SJSA1 (cell line): ENCODE measurements at regions not wholly inside any gene's neighbourhood (a gene's known extent, or its start where the extent isn't known, plus 50 kb on each side); places are given as distances from the start of the nearest gene placed in this dataset.
A peak's percentile ranks its signal among the peaks of the same experiment; 100 is the strongest.

Source experiments
- DNase-seq, 2 experiments: peaks; one replicate each; pipeline ENCODE4 v3.0.0-alpha.2; 2015 to 2020; ENCODE audit warnings: low spot score in 2 of 2, low read depth in 1 of 2
- H3K27ac ChIP-seq: fragments of 250-450 bp; sonication (Bioruptor Pico); 2 replicates; pipeline ENCODE4 v1.5.1; 2020; ENCODE audit warnings: mild to moderate bottlenecking, moderate library complexity
- H3K27me3 ChIP-seq: fragments of 250-450 bp; sonication (Bioruptor Pico); replicated peaks from 2 replicates; pipeline ENCODE4 v1.5.1; 2020; ENCODE audit warnings: mild to moderate bottlenecking, moderate library complexity
- H3K36me3 ChIP-seq: fragments of 250-450 bp; sonication (Bioruptor Pico); 2 replicates; pipeline ENCODE4 v1.5.1; 2020; ENCODE audit warnings: mild to moderate bottlenecking
- H3K4me1 ChIP-seq: fragments of 250-450 bp; sonication (Bioruptor Pico); replicated peaks from 2 replicates; pipeline ENCODE4 v1.6.1; 2021; ENCODE audit warnings: mild to moderate bottlenecking
- H3K4me3 ChIP-seq: fragments of 250-450 bp; sonication (Bioruptor Pico); 2 replicates; pipeline ENCODE4 v1.5.1; 2020; ENCODE audit warnings: mild to moderate bottlenecking
- H3K9me3 ChIP-seq: fragments of 250-450 bp; sonication (Bioruptor Pico); replicated peaks from 2 replicates; pipeline ENCODE4 v1.5.1; 2020; ENCODE audit warnings: mild to moderate bottlenecking

DNA sequence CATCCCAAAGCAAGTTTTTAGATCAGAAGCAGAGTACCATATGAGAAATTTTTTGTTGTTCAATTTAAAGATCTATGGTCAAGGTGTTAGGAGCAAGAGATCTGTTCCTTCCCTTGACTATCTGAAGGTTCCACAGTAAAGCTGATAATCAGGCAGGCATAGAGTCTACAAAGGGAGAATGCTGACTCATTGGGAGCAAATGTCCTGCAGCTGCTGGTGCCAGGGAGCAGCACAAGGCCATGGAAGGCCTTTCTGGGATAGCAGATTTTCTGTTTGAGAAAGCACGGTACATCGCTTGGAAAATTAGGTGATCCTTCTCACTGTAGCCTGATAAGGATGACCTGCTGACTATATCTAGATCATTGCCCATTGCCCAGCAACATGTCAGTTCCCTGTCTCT, 210.1 kb upstream of the C1orf87 start:
- Histone ChIP-seq H3K9me3 (no peaks in the 10 kb centered on the region), H3K4me1 (peaks cover 13% of the 10 kb centered on the region), H3K36me3 (no peaks in the 10 kb centered on the region), H3K4me3 (no peak overlapping the region), H3K27ac (no peak overlapping the region), H3K27me3 (no peaks in the 10 kb centered on the region)
- no peak for DNase-seq

- peaks cover 13% of the 10 kb centered on the region for H3K4me1 ChIP-seq
- DNase-seq = peak; percentile 51 to 56
- H3K27ac ChIP-seq = no peak overlapping the region
- no peak overlapping the region for H3K4me3 ChIP-seq
- no peaks in the 10 kb centered on the region for H3K9me3 ChIP-seq
- no peaks in the 10 kb centered on the region for H3K27me3 ChIP-seq
- no peaks in the 10 kb centered on the region for H3K36me3 ChIP-seq
These were observed 207.9 kb upstream of the C1orf87 start for GRCh38 chr1:60281360-60281932.

DNA sequence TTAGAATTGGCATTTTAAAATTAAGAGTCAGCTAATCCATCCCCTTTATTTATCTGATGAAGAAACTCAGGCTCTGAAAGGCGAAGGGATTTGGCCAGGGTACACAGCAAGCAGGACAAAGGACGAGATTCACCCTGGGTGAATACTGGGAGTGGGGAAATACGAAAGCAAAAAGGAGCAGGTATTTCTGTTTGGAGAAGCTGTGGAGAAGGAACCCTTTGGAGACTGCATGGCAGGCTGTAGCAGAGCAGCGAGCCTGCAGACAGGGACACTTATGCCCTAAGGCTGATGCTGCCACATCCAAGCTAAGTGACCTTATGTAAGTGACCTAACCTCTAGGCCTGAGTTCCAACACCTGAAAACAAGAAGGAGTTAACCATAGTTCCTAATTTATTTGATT, 207.2 kb upstream of the C1orf87 start:
- H3K4me3 ChIP-seq = no peak overlapping the region
- H3K27ac ChIP-seq = no peak overlapping the region

GRCh38 chr1:60280256-60280655, 206.7 kb upstream of the C1orf87 start:
- Histone ChIP-seq H3K27ac (no peak overlapping the region), H3K27me3 (no peaks in the 10 kb centered on the region), H3K36me3 (no peaks in the 10 kb centered on the region), H3K9me3 (no peaks in the 10 kb centered on the region), H3K4me1 (peaks cover 13% of the 10 kb centered on the region), H3K4me3 (no peak overlapping the region)
- DNase-seq = no peak

More for the DNA sequence above, 207.2 kb upstream of the C1orf87 start:
- Histone ChIP-seq H3K36me3 (no peaks in the 10 kb centered on the region), H3K9me3 (no peaks in the 10 kb centered on the region), H3K27me3 (no peaks in the 10 kb centered on the region), H3K4me1 (peaks cover 13% of the 10 kb centered on the region)
- DNase-seq = no peak

- no peaks in the 10 kb centered on the region for H3K36me3 ChIP-seq
- no peak for DNase-seq
- no peaks in the 10 kb centered on the region for H3K27me3 ChIP-seq
- H3K27ac ChIP-seq = no peak overlapping the region
- H3K4me1 ChIP-seq = peaks cover 13% of the 10 kb centered on the region
- H3K9me3 ChIP-seq = no peaks in the 10 kb centered on the region
- no peak overlapping the region for H3K4me3 ChIP-seq
These were observed 206.2 kb upstream of the C1orf87 start for GRCh38 chr1:60279798-60280197.

- DNase-seq = no peak
- no peaks in the 10 kb centered on the region for H3K27me3 ChIP-seq
- H3K9me3 ChIP-seq = no peaks in the 10 kb centered on the region
- H3K4me1 ChIP-seq = peaks cover 13% of the 10 kb centered on the region
- H3K36me3 ChIP-seq = no peaks in the 10 kb centered on the region
- no peak overlapping the region for H3K4me3 ChIP-seq
- no peak overlapping the region for H3K27ac ChIP-seq
These were observed 203.7 kb upstream of the C1orf87 start for GRCh38 chr1:60277269-60277668.

DNA sequence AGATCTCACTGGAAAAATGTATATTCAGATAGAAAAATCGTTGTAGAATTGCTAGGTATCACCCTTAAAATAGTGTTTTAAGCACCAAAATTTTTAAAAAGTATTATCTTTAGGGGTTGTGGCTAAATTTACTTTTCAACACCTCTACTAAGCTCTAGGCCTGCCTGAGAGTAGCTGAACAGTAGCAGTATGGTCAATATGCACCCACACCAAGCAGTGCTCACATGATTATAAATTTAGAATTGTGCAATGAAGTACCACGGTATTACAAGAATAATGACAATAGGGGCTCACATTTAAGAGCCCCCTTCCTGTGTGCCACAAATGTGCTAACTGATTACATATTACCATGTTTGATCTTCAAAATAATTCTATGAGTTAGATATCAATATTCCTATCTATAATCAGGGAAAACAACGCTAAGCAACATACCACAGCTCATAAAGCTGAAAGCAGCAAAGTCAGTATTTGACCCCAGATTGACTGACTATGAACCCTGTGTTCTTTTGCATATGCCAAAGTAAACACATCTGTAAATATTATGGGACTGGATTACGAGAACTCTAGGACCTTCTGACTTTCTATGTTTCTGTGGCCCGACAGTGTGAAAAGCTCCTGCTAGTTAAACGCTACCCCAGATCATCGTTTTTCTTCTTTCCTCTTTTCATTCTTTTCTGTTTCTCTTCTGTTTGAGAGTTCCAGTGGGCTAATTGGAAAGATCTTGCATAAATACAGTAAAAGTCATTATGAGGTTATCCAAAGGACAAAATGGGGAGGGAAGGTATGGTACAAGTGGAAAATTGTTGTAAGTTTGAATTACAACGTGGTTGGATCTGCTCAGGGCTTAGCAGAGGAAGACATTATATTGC, 201.1 kb upstream of the C1orf87 start:
- H3K9me3 ChIP-seq = no peaks in the 10 kb centered on the region
- no peaks in the 10 kb centered on the region for H3K27me3 ChIP-seq
- no peak for DNase-seq
- H3K4me3 ChIP-seq = no peak overlapping the region
- H3K36me3 ChIP-seq = no peaks in the 10 kb centered on the region
- H3K27ac ChIP-seq = no peak overlapping the region
- no peaks in the 10 kb centered on the region for H3K4me1 ChIP-seq

DNA sequence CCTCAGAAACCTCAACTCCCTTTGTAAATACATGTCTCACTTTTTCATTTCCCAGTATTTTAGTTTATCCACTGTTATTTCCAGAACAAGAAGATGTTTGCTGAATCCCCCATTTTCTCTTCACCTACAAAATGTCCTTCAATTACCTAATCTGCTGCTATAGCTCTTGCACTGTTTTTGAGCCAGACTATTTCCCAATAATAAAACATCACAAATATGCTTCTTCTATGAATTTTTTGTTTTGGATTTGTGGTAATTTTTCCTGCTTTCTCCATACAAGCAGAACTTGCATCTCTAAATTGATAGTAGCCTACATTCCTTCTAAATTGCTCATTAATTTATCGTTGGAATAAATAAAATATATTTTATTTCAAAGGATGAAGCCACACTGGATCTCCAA, 199.6 kb upstream of the C1orf87 start:
- no peak overlapping the region for H3K4me3 ChIP-seq
- H3K36me3 ChIP-seq = no peaks in the 10 kb centered on the region
- DNase-seq = no peak
- H3K9me3 ChIP-seq = no peaks in the 10 kb centered on the region
- no peaks in the 10 kb centered on the region for H3K4me1 ChIP-seq
- H3K27ac ChIP-seq = no peak overlapping the region
- H3K27me3 ChIP-seq = no peaks in the 10 kb centered on the region

GRCh38 chr1:60271041-60271440, 197.5 kb upstream of the C1orf87 start:
- H3K4me3 ChIP-seq = no peak overlapping the region
- H3K9me3 ChIP-seq = no peaks in the 10 kb centered on the region
- no peak for DNase-seq
- no peak overlapping the region for H3K27ac ChIP-seq
- no peaks in the 10 kb centered on the region for H3K27me3 ChIP-seq
- no peaks in the 10 kb centered on the region for H3K4me1 ChIP-seq
- H3K36me3 ChIP-seq = no peaks in the 10 kb centered on the region

- Histone ChIP-seq H3K27ac (no peak overlapping the region), H3K4me3 (no peak overlapping the region), H3K27me3 (no peaks in the 10 kb centered on the region)
These were observed 194.9 kb upstream of the C1orf87 start for GRCh38 chr1:60268451-60268850.

DNA sequence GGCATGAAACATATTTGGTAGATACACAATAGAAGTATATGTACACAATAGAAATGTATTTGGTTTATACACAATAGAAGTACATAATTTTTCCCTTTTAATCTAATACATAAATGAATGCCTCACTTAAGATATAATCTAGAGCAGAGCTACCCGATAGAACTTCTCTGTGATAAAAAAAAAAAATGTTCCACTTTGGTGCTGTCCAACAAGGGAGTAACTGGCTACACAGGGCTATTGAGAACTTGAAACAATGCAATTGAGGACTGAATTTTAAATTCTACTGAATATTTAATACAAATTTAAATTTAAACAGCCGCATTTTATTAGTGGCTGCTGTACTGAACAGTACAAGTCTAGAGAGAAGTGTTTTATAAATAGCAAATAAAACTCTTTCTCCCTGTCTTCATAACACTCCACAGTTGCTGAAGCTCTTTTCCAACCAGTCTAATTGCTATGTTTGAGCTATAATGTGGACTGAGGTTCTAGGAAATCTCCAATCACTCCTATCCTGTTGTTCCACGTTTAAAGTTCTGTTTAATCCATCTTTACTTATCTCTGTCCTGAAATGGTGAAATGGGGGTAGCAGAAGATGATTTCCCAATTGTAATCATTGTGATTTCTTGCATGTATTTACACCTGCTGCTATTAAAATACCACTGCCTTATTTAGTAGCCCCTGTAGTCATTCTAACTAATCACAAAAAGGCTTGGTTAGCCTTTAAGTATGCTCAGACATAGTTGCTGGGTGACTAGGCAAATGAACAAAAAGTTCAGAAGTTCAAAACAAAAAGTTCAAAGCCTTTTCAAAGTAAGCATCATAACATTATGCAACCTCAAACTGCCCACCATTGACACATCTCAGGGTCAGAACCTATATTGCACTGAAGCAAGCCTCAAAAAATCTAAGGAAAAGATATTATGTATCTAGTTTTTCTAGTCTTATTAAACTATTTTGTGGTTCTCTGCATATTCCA, 192.3 kb upstream of the C1orf87 start:
- Histone ChIP-seq H3K4me1 (no peaks in the 10 kb centered on the region), H3K27ac (no peak overlapping the region), H3K4me3 (no peak overlapping the region), H3K36me3 (no peaks in the 10 kb centered on the region), H3K27me3 (no peaks in the 10 kb centered on the region), H3K9me3 (no peaks in the 10 kb centered on the region)
- no peak for DNase-seq

More at GRCh38 chr1:60268451-60268850, 194.9 kb upstream of the C1orf87 start:
- no peak for DNase-seq
- Histone ChIP-seq H3K4me1 (no peaks in the 10 kb centered on the region), H3K36me3 (no peaks in the 10 kb centered on the region), H3K9me3 (no peaks in the 10 kb centered on the region)

DNA sequence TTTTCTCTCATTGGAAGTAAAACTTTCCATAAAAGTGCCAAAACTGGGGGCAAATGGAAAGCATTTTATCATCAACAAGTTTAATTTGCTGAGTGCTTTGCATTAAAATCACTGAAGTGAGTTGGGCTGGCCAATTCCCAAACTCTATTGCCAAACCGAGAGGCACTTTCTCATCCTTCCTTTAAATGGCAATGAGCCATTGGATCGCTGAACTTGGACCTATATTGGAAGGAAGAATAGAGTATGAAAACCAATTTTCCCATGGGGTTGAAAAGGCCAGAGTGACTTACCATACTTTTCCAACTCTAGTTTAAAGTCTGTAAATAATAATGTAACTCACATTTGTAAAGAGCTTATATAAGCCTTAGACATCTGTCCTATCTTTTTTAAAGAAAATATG, 189.1 kb upstream of the C1orf87 start:
- H3K4me1 ChIP-seq = no peaks in the 10 kb centered on the region
- DNase-seq = no peak
- no peaks in the 10 kb centered on the region for H3K27me3 ChIP-seq
- H3K4me3 ChIP-seq = no peak overlapping the region
- H3K9me3 ChIP-seq = no peaks in the 10 kb centered on the region
- no peaks in the 10 kb centered on the region for H3K36me3 ChIP-seq
- no peak overlapping the region for H3K27ac ChIP-seq

GRCh38 chr1:60257531-60257930, 184.0 kb upstream of the C1orf87 start:
- H3K4me1 ChIP-seq = peaks cover 9% of the 10 kb centered on the region; the same call in 1 of the 2 replicates
- DNase-seq = no peak
- H3K36me3 ChIP-seq = no peaks in the 10 kb centered on the region
- no peaks in the 10 kb centered on the region for H3K27me3 ChIP-seq
- no peaks in the 10 kb centered on the region for H3K9me3 ChIP-seq
- H3K4me3 ChIP-seq = no peak overlapping the region
- no peak overlapping the region for H3K27ac ChIP-seq
